NOMO-1 treated with dmso at 0.1 percent for 144 hours (cell line): ENCODE measurements at regions not wholly inside any gene's neighbourhood (a gene's known extent, or its start where the extent isn't known, plus 50 kb on each side); places are given as distances from the start of the nearest gene placed in this dataset.
"Not testable (repeated sequence)": the region's sequence is repeated elsewhere in the genome, so short reads cannot be mapped to it uniquely, and the experiment has no call there.

Source experiments
- DNase-seq: peaks from one replicate; lab custom pipeline; 2025; ENCODE audit not compliant: unreplicated experiment; lab: John Stamatoyannopoulos, UW

DNA sequence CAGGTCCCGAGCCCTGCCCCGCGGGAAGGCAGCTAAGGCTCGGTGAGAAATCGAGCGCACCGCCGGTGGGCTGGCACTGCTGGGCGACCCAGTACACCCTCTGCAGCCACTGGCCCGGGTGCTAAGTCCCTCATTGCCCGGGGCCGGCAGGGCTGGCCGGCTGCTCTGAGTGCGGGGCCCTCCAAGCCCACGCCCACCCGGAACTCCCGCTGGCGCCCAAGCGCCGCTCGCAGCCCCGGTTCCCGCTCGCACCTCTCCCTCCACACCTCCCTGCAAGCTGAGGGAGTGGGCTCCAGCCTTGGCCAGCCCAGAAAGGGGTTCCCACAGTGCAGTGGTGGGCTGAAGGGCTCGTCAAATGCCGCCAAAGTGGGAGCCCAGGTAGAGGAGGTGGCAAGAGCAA is 63.2 kb upstream of the IER3 start:
- not testable (repeated sequence) for DNase-seq

DNA sequence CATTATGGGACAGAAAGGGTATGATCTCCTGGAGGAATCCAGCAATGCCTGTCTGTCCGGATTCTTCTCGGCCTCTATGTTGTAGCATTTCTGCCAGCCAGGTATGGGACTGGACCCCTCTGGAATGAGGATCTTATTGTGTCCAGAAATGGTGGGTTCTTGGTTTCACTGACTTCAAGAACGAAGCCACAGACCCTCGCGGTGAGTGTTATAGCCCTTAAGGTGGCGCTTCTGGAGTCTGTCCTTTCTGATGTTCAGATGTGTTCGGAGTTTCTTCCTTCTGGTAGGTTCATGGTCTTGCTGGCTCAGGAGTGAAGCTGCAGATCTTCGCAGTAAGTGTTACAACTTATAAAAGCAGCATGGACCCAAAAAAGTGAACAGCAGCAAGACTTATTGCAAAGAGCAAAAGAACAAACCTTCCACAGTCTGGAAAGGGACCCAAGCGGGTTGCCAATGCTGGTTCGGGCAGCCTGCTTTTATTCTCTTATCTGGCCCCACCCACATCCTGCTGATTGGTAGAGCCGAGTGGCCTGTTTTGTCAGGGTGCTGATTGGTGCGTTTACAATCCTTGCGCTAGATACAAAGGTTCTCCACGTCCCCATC is 62.3 kb upstream of the IER3 start:
- no peak for DNase-seq

DNA sequence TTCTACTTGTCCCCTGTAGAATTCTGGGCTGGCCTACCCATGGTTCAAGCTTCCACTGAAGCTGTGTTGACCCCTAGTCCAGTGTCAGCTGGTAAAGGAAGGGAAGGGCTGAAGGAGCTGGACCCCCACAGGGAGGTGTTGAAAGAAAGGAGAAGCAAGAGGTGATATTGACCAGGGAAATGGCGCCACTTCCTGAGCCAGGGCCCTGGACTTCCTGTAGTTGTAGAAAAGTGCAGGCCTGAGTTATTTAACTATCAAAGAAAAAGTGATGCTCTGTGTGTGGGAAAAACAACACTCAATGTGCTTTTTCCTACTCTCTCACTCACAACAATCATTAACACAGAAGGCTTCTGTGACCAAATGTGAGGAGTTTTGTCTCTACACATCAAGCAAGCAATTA is 60.0 kb upstream of the IER3 start:
- no peak for DNase-seq

DNA sequence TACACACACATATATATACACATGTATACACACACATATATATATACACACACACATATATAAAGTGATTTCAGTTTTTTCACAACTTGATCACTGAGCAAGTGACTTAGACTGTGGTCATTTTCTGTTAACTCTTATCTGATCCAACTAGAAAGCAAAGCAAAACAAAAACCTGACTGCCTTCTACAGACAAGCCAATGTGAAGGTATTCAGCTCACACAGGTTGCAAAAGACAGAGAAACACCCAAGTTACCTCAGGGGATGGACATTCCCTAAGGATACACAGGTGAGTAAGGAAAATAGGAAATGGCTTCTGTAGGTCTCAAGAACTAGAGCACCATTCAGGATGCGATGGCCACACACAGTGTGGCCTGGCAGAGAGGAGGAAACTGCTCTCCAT is 58.4 kb upstream of the IER3 start:
- DNase-seq = no peak

DNA sequence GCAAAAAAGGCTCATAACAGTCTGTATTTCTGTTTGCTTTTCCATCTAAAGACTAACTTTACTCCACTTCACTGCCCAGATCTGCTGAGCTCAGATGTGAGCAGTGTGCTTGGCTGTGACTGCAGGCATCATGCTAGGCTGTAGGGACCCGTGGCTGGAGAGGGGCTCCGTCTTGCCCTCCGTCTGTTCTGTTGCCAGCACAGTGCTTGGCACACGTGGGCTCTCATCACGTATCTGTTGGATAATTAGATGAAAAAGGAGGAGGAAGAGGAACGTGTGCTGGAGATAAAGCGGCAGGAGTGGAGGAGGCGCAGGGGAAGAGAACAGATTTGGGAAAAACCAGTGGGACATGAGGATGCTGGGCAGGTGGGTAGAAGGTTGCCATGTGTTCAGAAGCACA is 57.6 kb upstream of the IER3 start:
- no peak for DNase-seq

DNA sequence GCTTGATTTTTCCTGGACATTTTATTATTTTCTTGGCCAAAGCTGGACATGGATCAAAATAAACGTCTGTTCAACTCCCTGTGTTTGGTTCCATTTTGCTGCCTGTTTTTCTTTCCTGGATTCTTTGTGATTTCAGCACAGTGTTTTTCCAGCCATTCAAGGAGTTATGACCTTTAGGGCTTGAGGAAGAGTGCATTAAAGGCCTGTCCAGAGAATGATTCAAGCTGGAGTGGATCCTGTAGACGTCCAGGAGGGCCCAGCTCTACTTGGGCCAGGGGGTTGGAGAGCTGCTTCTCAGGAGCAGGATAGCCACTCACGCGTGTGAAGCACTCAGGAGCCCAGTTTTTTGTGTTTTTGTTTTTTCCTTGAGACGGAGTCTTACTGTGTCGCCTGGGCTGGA is 56.5 kb upstream of the IER3 start:
- DNase-seq = no peak

DNA sequence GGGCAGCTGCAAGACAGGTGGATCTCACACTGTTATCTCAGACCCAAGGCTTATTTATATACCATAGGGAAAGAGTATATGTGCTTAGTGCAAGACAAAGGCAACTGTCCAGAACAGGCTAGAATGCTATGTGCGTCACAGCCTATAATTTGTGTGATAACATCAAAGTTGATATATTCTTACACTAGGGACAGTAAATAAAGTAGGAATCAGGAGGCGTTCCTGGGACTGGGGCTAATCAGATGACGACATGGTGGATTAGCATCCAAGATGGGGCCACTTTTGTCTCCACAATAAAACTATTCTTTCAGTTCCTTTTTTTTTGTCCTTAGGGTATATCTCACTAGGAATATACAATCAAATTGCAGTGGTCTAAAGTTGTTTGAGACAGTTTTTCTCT is 54.9 kb upstream of the IER3 start:
- DNase-seq = no peak

DNA sequence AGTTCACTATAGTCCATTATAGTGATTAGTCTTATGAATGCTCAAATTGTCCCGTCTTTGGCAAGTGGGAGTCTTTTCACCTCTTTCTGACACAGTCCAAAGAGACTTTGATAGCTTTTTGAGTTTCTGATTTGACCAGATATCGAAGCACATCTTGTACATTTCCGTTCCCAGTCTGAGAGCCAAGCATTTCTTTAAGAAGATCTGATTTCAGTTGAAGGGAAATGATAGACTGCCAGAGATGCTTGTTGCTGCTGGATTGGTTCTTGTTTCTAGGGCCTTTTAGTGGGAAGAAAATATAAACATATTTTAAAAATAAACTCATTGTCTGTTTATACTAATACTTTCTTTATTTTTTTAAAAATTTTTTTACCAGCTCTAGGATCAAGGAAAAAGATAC is 54.1 kb upstream of the IER3 start:
- no peak for DNase-seq

DNA sequence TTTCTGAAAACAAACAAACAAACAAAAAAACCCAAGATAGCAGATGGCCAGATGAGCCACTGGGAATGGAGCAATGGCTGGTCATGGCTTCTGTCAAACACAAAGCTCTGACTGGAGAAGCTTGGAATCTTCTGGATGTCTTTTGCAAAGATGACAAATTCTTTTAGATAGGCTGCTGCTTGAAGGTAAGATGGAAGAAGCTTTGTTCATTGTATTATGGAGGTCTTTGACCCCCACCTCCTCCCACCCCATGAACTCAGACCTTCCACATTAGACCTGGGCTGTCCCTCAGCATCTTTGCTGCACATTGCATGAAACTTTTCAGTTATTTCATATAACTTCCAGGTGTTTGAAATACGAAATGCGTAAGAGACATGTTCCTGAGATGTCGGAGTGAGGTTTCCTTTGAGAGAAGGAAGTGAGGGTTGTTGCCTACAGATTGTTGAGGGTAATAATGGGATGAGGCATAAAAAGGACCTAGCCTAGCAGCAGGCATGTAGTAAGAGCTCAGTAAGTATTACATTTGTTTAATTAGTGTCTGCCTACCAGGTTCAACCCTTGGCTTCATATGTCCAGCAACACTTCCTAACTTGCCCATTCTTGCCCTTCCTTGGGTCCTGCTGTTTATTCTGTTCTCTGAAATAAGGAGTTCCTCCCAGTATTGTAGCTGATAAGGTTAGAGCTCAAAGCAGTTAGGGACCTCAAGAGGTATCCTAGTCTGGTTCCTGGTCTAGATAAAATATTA is 51.4 kb upstream of the IER3 start:
- DNase-seq = no peak
